ENCODE measurements at regions not wholly inside any gene's neighbourhood (a gene's known extent, or its start where the extent isn't known, plus 50 kb on each side); places are given as distances from the start of the nearest gene placed in this dataset.
"Not testable (repeated sequence)": the region's sequence is repeated elsewhere in the genome, so short reads cannot be mapped to it uniquely, and the experiment has no call there.

- Mint-ChIP-seq H3K4me1 (ENCODE audit: low read depth) (no peaks in the 10 kb centered on the region), H3K36me3 (ENCODE audit: low read depth) (no peaks in the 10 kb centered on the region), H3K27ac (no peak overlapping the region), H3K9me3 (peaks cover 2% of the 10 kb centered on the region), H3K4me3 (no peak overlapping the region), H3K27me3 (no peaks in the 10 kb centered on the region)
- intact Hi-C loops (cut with micrococcal nuclease): no loop called here
- CTCF ChIA-PET: no interaction called here
- DNase-seq (no peak), ATAC-seq (no peak)
- POLR2A ChIA-PET: no interaction called here
- no peak for TF ChIP-seq CTCF (IDR thresholded peaks at IDR 0.05)
These were observed 145.8 kb upstream of the NUDT4 start for GRCh38 chr12:93231938-93232337.

- intact Hi-C loops (cut with micrococcal nuclease): no loop called here
- Mint-ChIP-seq H3K27ac (no peak overlapping the region), H3K36me3 (ENCODE audit: low read depth) (no peaks in the 10 kb centered on the region)
These were observed 143.1 kb upstream of the NUDT4 start for GRCh38 chr12:93234641-93235040.

GRCh38 chr12:93235881-93236280 lies 141.8 kb upstream of the NUDT4 start:
- CTCF ChIA-PET: interaction anchor here (0.5 kb wide), 1 partner anchor 1003 kb away, joined by 3 read pairs; no protein-coding TSS in a partner anchor
- Mint-ChIP-seq H3K4me3 (no peak overlapping the region), H3K9me3 (peaks cover 9% of the 10 kb centered on the region), H3K4me1 (ENCODE audit: low read depth) (no peaks in the 10 kb centered on the region), H3K27ac (no peak overlapping the region), H3K27me3 (no peaks in the 10 kb centered on the region), H3K36me3 (ENCODE audit: low read depth) (no peaks in the 10 kb centered on the region)
- TF ChIP-seq CTCF (IDR thresholded peaks at IDR 0.05): no peak
- DNase-seq (no peak), ATAC-seq (no peak)
- POLR2A ChIA-PET: interaction anchor here (1.0 kb wide), 1 partner anchor 15 kb away, joined by 3 read pairs; no protein-coding TSS in a partner anchor
- intact Hi-C loops (cut with micrococcal nuclease): no loop called here

More at GRCh38 chr12:93234641-93235040, 143.1 kb upstream of the NUDT4 start:
- H3K9me3 Mint-ChIP-seq: peaks cover 3% of the 10 kb centered on the region
- no peak for DNase-seq
- no peaks in the 10 kb centered on the region for H3K27me3 Mint-ChIP-seq
- POLR2A ChIA-PET: no interaction called here
- TF ChIP-seq CTCF (IDR thresholded peaks at IDR 0.05): no peak
- CTCF ChIA-PET: no interaction called here
- H3K4me1 Mint-ChIP-seq (ENCODE audit: low read depth): no peaks in the 10 kb centered on the region
- H3K4me3 Mint-ChIP-seq: no peak overlapping the region
- ATAC-seq: no peak

- H3K4me1 Mint-ChIP-seq (ENCODE audit: low read depth): no peaks in the 10 kb centered on the region
- no peak overlapping the region for H3K4me3 Mint-ChIP-seq
- POLR2A ChIA-PET: no interaction called here
- no peaks in the 10 kb centered on the region for H3K27me3 Mint-ChIP-seq
- CTCF ChIA-PET: no interaction called here
- TF ChIP-seq CTCF (IDR thresholded peaks at IDR 0.05): no peak
- ATAC-seq: no peak
- no peaks in the 10 kb centered on the region for H3K36me3 Mint-ChIP-seq (ENCODE audit: low read depth)
- H3K9me3 Mint-ChIP-seq: peaks cover 9% of the 10 kb centered on the region
- no peak for DNase-seq
- no peak overlapping the region for H3K27ac Mint-ChIP-seq
- intact Hi-C loops (cut with micrococcal nuclease): no loop called here
These were observed 140.3 kb upstream of the NUDT4 start for GRCh38 chr12:93237235-93237915.

GRCh38 chr12:93238512-93239262 lies 139.0 kb upstream of the NUDT4 start:
- intact Hi-C loops (cut with micrococcal nuclease); H3K27ac Mint-ChIP-seq; POLR2A ChIA-PET; H3K4me1 Mint-ChIP-seq (ENCODE audit: low read depth); CTCF ChIA-PET; H3K9me3 Mint-ChIP-seq; H3K4me3 Mint-ChIP-seq; H3K27me3 Mint-ChIP-seq; DNase-seq; ATAC-seq; H3K36me3 Mint-ChIP-seq (ENCODE audit: low read depth): not testable (repeated sequence)

- H3K36me3 Mint-ChIP-seq (ENCODE audit: low read depth); H3K9me3 Mint-ChIP-seq; DNase-seq; intact Hi-C loops (cut with micrococcal nuclease); H3K4me3 Mint-ChIP-seq; ATAC-seq; POLR2A ChIA-PET; H3K27ac Mint-ChIP-seq; H3K27me3 Mint-ChIP-seq: not testable (repeated sequence)
- CTCF ChIA-PET: interaction anchor here (1.2 kb wide), 1 partner anchor 9 kb away, joined by 3 read pairs; no protein-coding TSS in a partner anchor
- H3K4me1 Mint-ChIP-seq (ENCODE audit: low read depth): peaks cover 16% of the 10 kb centered on the region
These were observed 137.9 kb upstream of the NUDT4 start for GRCh38 chr12:93239789-93240188.
